Lung (tissue), 11 donors: ENCODE measurements at regions not wholly inside any gene's neighbourhood (a gene's known extent, or its start where the extent isn't known, plus 50 kb on each side); places are given as distances from the start of the nearest gene placed in this dataset.

Experiments
- ATAC-seq: fragments of 200-7000 bp; cut with Tn5 transposase; one replicate; pipeline ENCODE4 v1.9.1; 2020; ENCODE audit warnings: moderate number of reproducible peaks; ENCODE audit not compliant: insufficient read depth, low FRiP score
- DNase-seq, 3 donors: peaks; one replicate each; pipeline ENCODE4 v3.0.0-alpha.2; 2013 to 2017
- H3K27ac ChIP-seq, 2 donors: one replicate each; pipeline ENCODE4 v1.5.1; 2013; ENCODE audit warnings: mild to moderate bottlenecking in 2 of 2, moderate library complexity in 2 of 2, control low read depth in 1 of 2, inconsistent platforms in 1 of 2, low read depth in 1 of 2, low read length in 1 of 2
- H3K27me3 ChIP-seq, 3 donors: one replicate each; pipeline ENCODE4 v1.5.1; 2013; ENCODE audit warnings: low read length in 2 of 3; ENCODE audit not compliant: control insufficient read depth in 3 of 3, insufficient read depth in 3 of 3
- H3K36me3 ChIP-seq, 4 donors: one replicate each; pipeline ENCODE4 v1.5.1; 2013; ENCODE audit warnings: low read length in 4 of 4, mild to moderate bottlenecking in 1 of 4, moderate library complexity in 1 of 4; ENCODE audit not compliant: control insufficient read depth in 4 of 4, insufficient read depth in 4 of 4
- H3K4me1 ChIP-seq, 5 donors: one replicate each; pipeline ENCODE4 v1.5.1; 2013; ENCODE audit warnings: low read length in 5 of 5, mild to moderate bottlenecking in 2 of 5, moderate library complexity in 1 of 5; ENCODE audit not compliant: control insufficient read depth in 5 of 5, insufficient read depth in 5 of 5
- H3K4me3 ChIP-seq: one replicate; pipeline ENCODE4 v1.5.1; 2013; ENCODE audit warnings: mild to moderate bottlenecking, control low read depth, moderate library complexity
- H3K9ac ChIP-seq, 2 donors: one replicate each; pipeline ENCODE4 v1.5.1; 2013; ENCODE audit warnings: low read length in 2 of 2, control low read depth in 1 of 2; ENCODE audit not compliant: insufficient read depth in 1 of 2
- H3K9me3 ChIP-seq, 4 donors: one replicate each; pipeline ENCODE4 v1.5.1; 2013; ENCODE audit warnings: low read length in 3 of 4, mild to moderate bottlenecking in 1 of 4, moderate library complexity in 1 of 4; ENCODE audit not compliant: control insufficient read depth in 4 of 4, insufficient read depth in 3 of 4
- WGBS, 2 donors: extraction: QIAGEN DNeasy Blood & Tissue Kit; methylation state at CpG; one replicate each; pipeline ENCODE4 v1.1.7; 2013; 5-methylcytosine and 5-hydroxymethylcytosine counted together
- TF ChIP-seq, protein P1 (sequence below): IDR thresholded peaks from 2 replicates; pipeline ENCODE4 v1.5.1; 2012; ENCODE audit warnings: mild to moderate bottlenecking; ENCODE audit errors: control extremely low read depth, extremely low read depth
- donor health status: control.
- donor health status: control.
- donor health status: Bipolar disorder and iron deficiency.
- donor health status: healthy.
- donor health status: DM: yes; HTN: yes; CAD: no.

DNA sequence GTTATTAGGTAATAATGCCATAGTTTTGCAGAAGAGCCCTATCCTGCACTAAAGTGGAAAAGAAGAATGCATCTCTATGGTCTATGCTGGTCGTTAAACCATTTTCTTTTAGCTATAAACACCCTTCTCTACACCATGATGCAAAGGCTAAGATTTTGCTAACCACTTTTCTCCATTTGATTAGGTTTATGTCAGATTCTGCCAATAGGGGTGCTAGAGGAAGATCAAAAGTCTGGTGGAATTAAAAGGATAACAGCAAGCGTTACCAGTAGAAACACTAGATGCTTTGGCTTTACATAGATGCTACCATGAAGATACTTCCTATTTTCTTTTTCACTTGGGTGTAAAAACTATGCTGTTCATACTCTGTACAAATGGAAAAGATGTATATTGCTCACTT is 669.8 kb upstream of the ARPP21 start:
- H3K27me3 ChIP-seq: no peaks in the 10 kb centered on the region

DNA sequence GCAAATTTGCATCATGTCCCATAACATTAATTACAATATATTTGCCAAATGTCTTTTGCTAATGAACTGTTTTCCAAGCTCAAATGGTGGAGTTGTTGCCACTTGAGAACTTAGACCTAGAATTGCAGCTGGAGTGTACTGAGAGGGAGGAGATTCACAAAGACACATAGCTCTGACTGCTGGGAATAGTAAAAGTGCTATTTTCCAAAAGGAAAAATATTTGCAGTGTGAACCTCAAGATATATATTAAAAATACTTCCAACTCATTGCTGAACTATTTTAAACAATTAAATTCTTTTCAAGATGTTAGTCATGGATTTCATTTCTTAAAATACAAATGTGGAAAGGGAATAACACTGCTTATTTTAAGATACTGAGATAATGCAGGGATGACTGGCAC is 666.8 kb upstream of the ARPP21 start:
- H3K36me3 ChIP-seq: no peaks in the 10 kb centered on the region
- DNase-seq: peak in 2 of 3 donors; percentile 7 to 16
- no peak overlapping the region for H3K27ac ChIP-seq
- H3K4me1 ChIP-seq: no peaks in the 10 kb centered on the region
- TF ChIP-seq, protein P1, sequence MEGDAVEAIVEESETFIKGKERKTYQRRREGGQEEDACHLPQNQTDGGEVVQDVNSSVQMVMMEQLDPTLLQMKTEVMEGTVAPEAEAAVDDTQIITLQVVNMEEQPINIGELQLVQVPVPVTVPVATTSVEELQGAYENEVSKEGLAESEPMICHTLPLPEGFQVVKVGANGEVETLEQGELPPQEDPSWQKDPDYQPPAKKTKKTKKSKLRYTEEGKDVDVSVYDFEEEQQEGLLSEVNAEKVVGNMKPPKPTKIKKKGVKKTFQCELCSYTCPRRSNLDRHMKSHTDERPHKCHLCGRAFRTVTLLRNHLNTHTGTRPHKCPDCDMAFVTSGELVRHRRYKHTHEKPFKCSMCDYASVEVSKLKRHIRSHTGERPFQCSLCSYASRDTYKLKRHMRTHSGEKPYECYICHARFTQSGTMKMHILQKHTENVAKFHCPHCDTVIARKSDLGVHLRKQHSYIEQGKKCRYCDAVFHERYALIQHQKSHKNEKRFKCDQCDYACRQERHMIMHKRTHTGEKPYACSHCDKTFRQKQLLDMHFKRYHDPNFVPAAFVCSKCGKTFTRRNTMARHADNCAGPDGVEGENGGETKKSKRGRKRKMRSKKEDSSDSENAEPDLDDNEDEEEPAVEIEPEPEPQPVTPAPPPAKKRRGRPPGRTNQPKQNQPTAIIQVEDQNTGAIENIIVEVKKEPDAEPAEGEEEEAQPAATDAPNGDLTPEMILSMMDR: no peak
- H3K9ac ChIP-seq: no peak overlapping the region
- no peaks in the 10 kb centered on the region for H3K27me3 ChIP-seq
- H3K4me3 ChIP-seq: no peak overlapping the region
- peaks cover 0 to 3% (median 0%) of the 10 kb centered on the region in 4 donors for H3K9me3 ChIP-seq
- no peak for ATAC-seq

More for the DNA sequence above, 669.8 kb upstream of the ARPP21 start:
- no peak for DNase-seq
- Histone ChIP-seq H3K36me3 (no peaks in the 10 kb centered on the region), H3K4me3 (no peak overlapping the region), H3K27ac (no peak overlapping the region), H3K4me1 (no peaks in the 10 kb centered on the region), H3K9ac (no peak overlapping the region), H3K9me3 (no peaks in the 10 kb centered on the region)
- ATAC-seq: no peak
- WGBS, 2 donors: 83 to 87% methylated on average over 2 of the region's 2 CpGs
- TF ChIP-seq, protein P1: no peak

DNA sequence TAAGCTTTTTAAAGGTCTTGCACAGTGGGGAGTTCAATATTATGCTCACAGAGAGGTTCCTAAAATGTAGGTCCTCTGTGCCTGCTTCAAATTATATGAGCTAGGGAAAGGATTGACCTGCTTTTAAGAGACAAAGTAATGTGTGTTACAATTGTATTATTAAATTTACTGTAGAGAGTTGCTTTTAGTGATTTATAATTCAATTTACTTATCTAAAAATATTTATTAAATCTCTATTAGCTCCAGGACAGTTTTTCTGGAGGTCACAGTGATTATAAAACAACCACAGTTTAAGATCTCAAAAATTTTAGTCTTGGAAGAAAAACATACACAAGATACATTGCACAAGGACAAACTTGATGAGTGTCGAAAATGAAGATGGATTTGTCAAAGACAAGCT is 665.7 kb upstream of the ARPP21 start:
- no peak for ATAC-seq
- H3K9me3 ChIP-seq: peaks cover 0 to 3% (median 0%) of the 10 kb centered on the region in 4 donors

DNA sequence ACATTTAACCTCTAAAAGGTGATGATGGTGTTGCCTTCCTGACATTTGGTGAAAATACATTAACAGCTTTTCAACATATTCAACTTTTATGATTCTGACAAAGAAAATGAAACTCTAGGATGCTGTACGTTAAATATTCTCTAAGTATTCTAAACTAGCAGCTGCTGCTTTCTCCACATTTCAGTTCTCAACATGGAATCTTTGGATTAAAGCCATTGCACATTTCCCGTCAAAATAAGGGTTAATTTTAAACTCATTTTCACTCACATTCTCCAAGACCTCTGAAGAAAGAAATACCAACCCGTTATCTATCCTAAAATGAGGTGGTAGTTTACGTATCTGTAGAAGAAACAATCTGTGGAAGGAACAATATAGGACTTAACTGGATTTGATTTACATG is 655.7 kb upstream of the ARPP21 start:
- DNase-seq (no peak), ATAC-seq (no peak)
- WGBS, 2 donors: 51 to 66% methylated on average over 4 of the region's 4 CpGs
- TF ChIP-seq, protein P1: no peak
- no peaks in the 10 kb centered on the region for H3K36me3 ChIP-seq
- no peak overlapping the region for H3K4me3 ChIP-seq
- no peaks in the 10 kb centered on the region for H3K4me1 ChIP-seq
- no peak overlapping the region for H3K9ac ChIP-seq
- no peak overlapping the region for H3K27ac ChIP-seq
- no peaks in the 10 kb centered on the region for H3K27me3 ChIP-seq
- H3K9me3 ChIP-seq: peaks cover 0 to 3% (median 0%) of the 10 kb centered on the region in 4 donors

More for the DNA sequence above, 665.7 kb upstream of the ARPP21 start:
- 85 to 89% methylated on average over 1 of the region's 1 CpG for WGBS, 2 donors
- DNase-seq: no peak
- Histone ChIP-seq H3K27ac (no peak overlapping the region), H3K4me3 (no peak overlapping the region), H3K36me3 (no peaks in the 10 kb centered on the region), H3K9ac (no peak overlapping the region), H3K4me1 (no peaks in the 10 kb centered on the region), H3K27me3 (no peaks in the 10 kb centered on the region)
- TF ChIP-seq, protein P1: no peak
